H1 (cell line): ENCODE measurements at regions not wholly inside any gene's neighbourhood (a gene's known extent, or its start where the extent isn't known, plus 50 kb on each side); places are given as distances from the start of the nearest gene placed in this dataset.

Experiments
- CTCF ChIA-PET: fragments of 300-600 bp; sonication (Branson Sonifier 250); formaldehyde crosslinking; loops from one replicate; lab custom pipeline; 2021; ENCODE audit not compliant: partially characterized antibody; lab: Charles Lee
- POLR2A ChIA-PET: fragments of 300-600 bp; sonication (Branson Sonifier 250); formaldehyde crosslinking; loops from one replicate; lab custom pipeline; 2021; ENCODE audit warnings: inconsistent platforms; ENCODE audit not compliant: partially characterized antibody; lab: Charles Lee
- DNase-seq, 2 experiments: peaks; one replicate each; pipeline versions ENCODE4 v3.0.0 to v3.0.0-alpha.2; 2010 to 2022; ENCODE audit warnings: low spot score in 2 of 2, low read depth in 1 of 2, mixed read lengths in 1 of 2
- FAIRE-seq: peaks from 2 replicates; lab custom pipeline; 2011; peaks lifted over from hg19 to GRCh38; lab: Jason Lieb, UNC
- H2AFZ ChIP-seq: 2 replicates; pipeline ENCODE4 v1.8.1; 2012; ENCODE audit warnings: low read length, inconsistent platforms
- H2AK5ac ChIP-seq: 2 replicates; pipeline ENCODE4 v1.6.1; 2013; ENCODE audit warnings: low read depth, low read length
- H2BK120ac ChIP-seq: replicated peaks from 2 replicates; pipeline ENCODE3; 2013; ENCODE audit warnings: low read depth, low read length, inconsistent platforms
- H2BK12ac ChIP-seq: 2 replicates; pipeline ENCODE4 v1.6.1; 2013; ENCODE audit warnings: low read depth, low read length
- H2BK15ac ChIP-seq: 2 replicates; pipeline ENCODE4 v1.6.1; 2013; ENCODE audit warnings: low read length
- H2BK20ac ChIP-seq: 2 replicates; pipeline ENCODE4 v1.6.1; 2013; ENCODE audit warnings: low read length
- H2BK5ac ChIP-seq: 2 replicates; pipeline ENCODE4 v1.6.1; 2013; ENCODE audit warnings: low read depth, low read length
- H3K14ac ChIP-seq: 2 replicates; pipeline ENCODE4 v1.6.1; 2013; ENCODE audit warnings: inconsistent platforms; ENCODE audit not compliant: insufficient read length
- H3K18ac ChIP-seq: 2 replicates; pipeline ENCODE4 v1.6.1; 2013; ENCODE audit warnings: low read length; ENCODE audit errors: extremely low read depth
- H3K23ac ChIP-seq: 2 replicates; pipeline ENCODE4 v1.6.1; 2013; ENCODE audit warnings: inconsistent platforms; ENCODE audit not compliant: insufficient read length
- H3K23me2 ChIP-seq: 2 replicates; pipeline ENCODE4 v1.6.1; 2013; ENCODE audit warnings: low read depth, low read length
- H3K27ac ChIP-seq: 2 replicates; pipeline ENCODE4 v1.6.1; 2011; ENCODE audit warnings: low read depth, low read length, inconsistent platforms
- H3K27me3 ChIP-seq, 4 experiments: replicated peaks in 1 of 4; 1 replicate in 1 of 4; 2 replicates in 3 of 4; pipeline versions ENCODE4 v1.6.1 to v1.8.1; 2011 to 2013; ENCODE audit warnings: low read length in 3 of 4, mild to moderate bottlenecking in 3 of 4, inconsistent platforms in 2 of 4, mixed read lengths in 2 of 4, moderate library complexity in 1 of 4; ENCODE audit not compliant: control insufficient read depth in 3 of 4, insufficient read depth in 3 of 4; ENCODE audit errors: extremely low read depth in 1 of 4
- H3K36me3 ChIP-seq, 4 experiments: 2 replicates each; pipeline versions ENCODE4 v1.6.1 to v1.8.1; 2011 to 2013; ENCODE audit warnings: mild to moderate bottlenecking in 4 of 4, low read length in 3 of 4, moderate library complexity in 2 of 4, control low read depth in 1 of 4, inconsistent platforms in 1 of 4; ENCODE audit not compliant: insufficient read depth in 4 of 4, control insufficient read depth in 2 of 4
- H3K4ac ChIP-seq: replicated peaks from 2 replicates; pipeline ENCODE3; 2013; ENCODE audit warnings: low read length, low read depth, mixed read lengths, inconsistent platforms; ENCODE audit not compliant: insufficient read length
- H3K4me1 ChIP-seq, 4 experiments: replicated peaks in 1 of 4; 1 replicate in 1 of 4; 2 replicates in 3 of 4; pipeline versions ENCODE4 v1.6.1 to v1.8.1; 2011 to 2013; ENCODE audit warnings: low read length in 3 of 4, inconsistent platforms in 2 of 4, mixed read lengths in 1 of 4; ENCODE audit not compliant: insufficient read depth in 4 of 4, control insufficient read depth in 3 of 4
- H3K4me2 ChIP-seq, 2 experiments: 2 replicates each; pipeline versions ENCODE4 v1.6.1 to v1.8.1; 2011 to 2013; ENCODE audit warnings: low read depth in 2 of 2, low read length in 2 of 2, control low read depth in 1 of 2, inconsistent platforms in 1 of 2, mild to moderate bottlenecking in 1 of 2; ENCODE audit not compliant: insufficient read depth in 1 of 2
- H3K4me3 ChIP-seq, 4 experiments: fragments of 200-600, 300-600 bp in 1 of 4; sonication (generic), shearing (Covaris generic), sonication (Bioruptor Twin) in 1 of 4; 2 replicates each; pipeline versions ENCODE4 v1.5.1 to v1.8.1; 2011 to 2016; ENCODE audit warnings: low read length in 4 of 4, low read depth in 3 of 4, control low read depth in 2 of 4, inconsistent platforms in 2 of 4, mild to moderate bottlenecking in 2 of 4, mixed read lengths in 1 of 4, moderate library complexity in 1 of 4; ENCODE audit not compliant: insufficient read depth in 2 of 4; ENCODE audit errors: extremely low read depth in 1 of 4
- H3K56ac ChIP-seq: replicated peaks from 2 replicates; pipeline ENCODE3; 2013; ENCODE audit warnings: low read depth, mild to moderate bottlenecking, mixed read lengths, low read length, inconsistent platforms; ENCODE audit not compliant: insufficient read length
- H3K79me1 ChIP-seq: 2 replicates; pipeline ENCODE4 v1.6.1; 2013; ENCODE audit warnings: low read depth, low read length, control low read depth
- H3K79me2 ChIP-seq, 2 experiments: 2 replicates each; pipeline versions ENCODE4 v1.6.1 to v1.8.1; 2012 to 2013; ENCODE audit warnings: low read length in 2 of 2, mild to moderate bottlenecking in 2 of 2, inconsistent platforms in 1 of 2; ENCODE audit not compliant: insufficient read depth in 2 of 2, control insufficient read depth in 1 of 2
- H3K9ac ChIP-seq, 4 experiments: replicated peaks in 1 of 4; 1 replicate in 1 of 4; 2 replicates in 3 of 4; pipeline versions ENCODE4 v1.6.1 to v1.8.1; 2011 to 2013; ENCODE audit warnings: low read depth in 3 of 4, low read length in 3 of 4, control low read depth in 2 of 4, mild to moderate bottlenecking in 2 of 4, moderate library complexity in 2 of 4, inconsistent platforms in 1 of 4; ENCODE audit errors: extremely low read depth in 1 of 4
- H3K9me3 ChIP-seq, 2 experiments: 2 replicates each; pipeline versions ENCODE4 v1.6.1 to v1.8.1; 2012 to 2013; ENCODE audit warnings: mild to moderate bottlenecking in 2 of 2, moderate library complexity in 2 of 2, control low read depth in 1 of 2, inconsistent platforms in 1 of 2, low read depth in 1 of 2, low read length in 1 of 2, mixed read lengths in 1 of 2; ENCODE audit not compliant: insufficient read depth in 2 of 2
- H4K20me1 ChIP-seq, 2 experiments: replicated peaks in 1 of 2; 2 replicates each; pipeline versions ENCODE3 to v1.8.1; 2011 to 2013; ENCODE audit warnings: inconsistent platforms in 2 of 2, low read length in 2 of 2, mild to moderate bottlenecking in 1 of 2; ENCODE audit not compliant: insufficient read depth in 2 of 2, control insufficient read depth in 1 of 2
- H4K5ac ChIP-seq: 2 replicates; pipeline ENCODE4 v1.6.1; 2013; ENCODE audit warnings: low read length, low read depth, mixed read lengths, inconsistent platforms; ENCODE audit not compliant: insufficient read length
- H4K8ac ChIP-seq: 2 replicates; pipeline ENCODE4 v1.8.0; 2013; ENCODE audit warnings: mild to moderate bottlenecking, moderate library complexity, low read length, inconsistent platforms; ENCODE audit not compliant: insufficient read depth; ENCODE audit errors: extremely low read depth
- H4K91ac ChIP-seq: replicated peaks from 2 replicates; pipeline ENCODE3; 2013; ENCODE audit warnings: low read length, mixed read lengths, inconsistent platforms; ENCODE audit not compliant: insufficient read length
- ASH2L ChIP-seq: fragments of 200-600, 300-600 bp; sonication (generic); IDR thresholded peaks from one replicate; pipeline ENCODE4 v1.7.1; 2017; ENCODE audit warnings: low read length
- BRCA1 ChIP-seq: IDR thresholded peaks from 2 replicates; pipeline ENCODE4 v1.6.1; 2012; ENCODE audit warnings: low read depth, low read length, improper control_type of control experiment
- CBX8 ChIP-seq: fragments of 300-800, 300-1000 bp; sonication (generic); IDR thresholded peaks from 2 replicates; pipeline ENCODE4 v1.7.1; 2016; ENCODE audit warnings: low read depth, low read length, borderline replicate concordance
- EP300 ChIP-seq, 2 experiments: IDR thresholded peaks; 1 replicate in 1 of 2; 2 replicates in 1 of 2; pipeline ENCODE4 v1.6.1; 2011 to 2012; ENCODE audit warnings: low read depth in 2 of 2, low read length in 2 of 2, mild to moderate bottlenecking in 2 of 2, borderline replicate concordance in 1 of 2, inconsistent platforms in 1 of 2, moderate library complexity in 1 of 2
- KDM1A ChIP-seq: fragments of 200-600, 300-600 bp; sonication (generic); IDR thresholded peaks from 2 replicates; pipeline ENCODE4 v1.7.1; 2016; ENCODE audit warnings: mild to moderate bottlenecking, low read length, borderline replicate concordance
- NANOG ChIP-seq: IDR thresholded peaks from 2 replicates; pipeline ENCODE4 v1.6.1; 2011; ENCODE audit warnings: low read length, low read depth, mild to moderate bottlenecking, inconsistent platforms; ENCODE audit not compliant: insufficient read depth, poor library complexity, severe bottlenecking
- POLR2A ChIP-seq, 2 experiments: IDR thresholded peaks; 1 replicate in 1 of 2; 2 replicates in 1 of 2; pipeline ENCODE4 v1.6.1; 2011; ENCODE audit warnings: low read depth in 2 of 2, low read length in 2 of 2, mild to moderate bottlenecking in 2 of 2; ENCODE audit errors: control extremely low read depth in 1 of 2
- POU5F1 ChIP-seq: IDR thresholded peaks from 2 replicates; pipeline ENCODE4 v1.6.1; 2011; ENCODE audit warnings: low read depth, mild to moderate bottlenecking, low read length, moderate library complexity
- RBBP5 ChIP-seq: IDR thresholded peaks from 2 replicates; pipeline ENCODE4 v1.7.1; 2012; ENCODE audit warnings: low read depth, mild to moderate bottlenecking, inconsistent platforms, low read length, moderate library complexity, borderline replicate concordance
- SIRT6 ChIP-seq: IDR thresholded peaks from one replicate; pipeline ENCODE4 v1.7.1; 2012; ENCODE audit warnings: low read length, inconsistent platforms
- TAF1 ChIP-seq: IDR thresholded peaks from 2 replicates; pipeline ENCODE4 v1.6.1; 2011; ENCODE audit warnings: mild to moderate bottlenecking, low read depth, low read length
- TAF7 ChIP-seq: optimal IDR thresholded peaks from 2 replicates; pipeline ENCODE3; 2011; ENCODE audit warnings: low read depth, mild to moderate bottlenecking, inconsistent platforms, low read length, moderate library complexity, borderline replicate concordance
- TBP ChIP-seq: IDR thresholded peaks from 2 replicates; pipeline ENCODE4 v1.6.1; 2011; ENCODE audit warnings: low read depth, low read length, improper control_type of control experiment
- TCF12 ChIP-seq: IDR thresholded peaks from 2 replicates; pipeline ENCODE4 v1.6.1; 2011; ENCODE audit warnings: low read depth, mild to moderate bottlenecking, low read length
- YY1 ChIP-seq: IDR thresholded peaks from 2 replicates; pipeline ENCODE4 v1.6.1; 2011; ENCODE audit warnings: low read depth, mild to moderate bottlenecking, low read length
- WGBS, 2 experiments: shearing (Covaris generic) in 1 of 2; methylation state at CpG; one replicate each; pipeline versions ENCODE4 v1.1.6 to v1.1.7; 2013 to 2015; ENCODE audit warnings: low lambda C conversion rate in 2 of 2, mixed read lengths in 2 of 2, inconsistent platforms in 1 of 2, low coverage in 1 of 2, missing lambda C conversion rate in 1 of 2; ENCODE audit not compliant: insufficient replicate concordance in 2 of 2, insufficient coverage in 1 of 2, insufficient read length in 1 of 2; ENCODE audit errors: extremely low coverage in 1 of 2, missing lambda C conversion rate in 1 of 2; 5-methylcytosine and 5-hydroxymethylcytosine counted together
- TF ChIP-seq, protein P1 (sequence below): IDR thresholded peaks from 2 replicates; pipeline ENCODE4 v1.6.1; 2011; ENCODE audit warnings: low read depth, mild to moderate bottlenecking, low read length; ENCODE audit not compliant: insufficient read depth

DNA sequence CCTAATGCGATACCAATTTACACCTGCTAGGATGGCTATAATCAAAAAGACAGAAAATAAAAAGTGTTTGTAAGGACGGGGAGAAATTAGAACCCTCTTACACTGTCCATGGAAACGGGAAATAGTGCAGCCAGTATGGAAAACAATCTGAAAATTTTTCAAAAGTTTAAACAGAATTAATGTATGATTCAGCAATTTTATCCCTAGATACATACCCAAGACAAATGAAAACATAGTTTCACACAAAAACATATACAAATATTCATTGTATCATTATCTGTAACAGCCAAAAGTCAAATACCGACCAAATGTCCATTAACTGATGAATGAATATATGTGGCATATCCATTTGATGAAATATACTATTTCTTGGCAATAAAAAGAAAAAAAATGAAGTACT, 313.5 kb upstream of the GYPC start:
- H3K79me1 ChIP-seq, result no peaks in the 10 kb centered on the region
- ChIA-PET CTCF (no interaction called here), POLR2A (no interaction called here)
- no peaks in the 10 kb centered on the region for H3K4me1 ChIP-seq
- no peak overlapping the region for H3K14ac ChIP-seq
- H4K20me1 ChIP-seq, result no peaks in the 10 kb centered on the region
- no peak for DNase-seq
- H2BK20ac ChIP-seq, result no peak overlapping the region
- H3K27ac ChIP-seq, result no peak overlapping the region
- WGBS, 2 experiments, result 93% methylated on average over 4 of the region's 4 CpGs; no CpG with 5 or more reads in 1 of the 2 experiments
- H3K56ac ChIP-seq, result no peak overlapping the region
- no peaks in the 10 kb centered on the region for H3K9me3 ChIP-seq
- no peaks in the 10 kb centered on the region for H3K27me3 ChIP-seq
- no peak overlapping the region for H3K9ac ChIP-seq
- H2BK15ac ChIP-seq, result no peak overlapping the region
- H3K18ac ChIP-seq, result no peak overlapping the region
- H3K23me2 ChIP-seq, result no peaks in the 10 kb centered on the region
- FAIRE-seq, result no peak
- no peaks in the 10 kb centered on the region for H3K79me2 ChIP-seq
- no peak overlapping the region for H2BK5ac ChIP-seq
- H4K91ac ChIP-seq, result no peak overlapping the region
- H3K4ac ChIP-seq, result no peak overlapping the region
- H3K4me3 ChIP-seq, result no peak overlapping the region
- no peak overlapping the region for H2AFZ ChIP-seq
- H2BK120ac ChIP-seq, result no peak overlapping the region
- no peak overlapping the region for H4K5ac ChIP-seq
- no peak overlapping the region for H3K23ac ChIP-seq
- no peak overlapping the region for H3K4me2 ChIP-seq
- no peak overlapping the region for H4K8ac ChIP-seq
- no peak overlapping the region for H2BK12ac ChIP-seq
- no peaks in the 10 kb centered on the region for H3K36me3 ChIP-seq
- no peak overlapping the region for H2AK5ac ChIP-seq
- no peak for TF ChIP-seq YY1
- TF ChIP-seq POU5F1, result no peak
- TF ChIP-seq TAF1, result no peak
- no peak for TF ChIP-seq POLR2A (IDR thresholded peaks at IDR 0.05; ENCODE audit: control extremely low read depth in 1 of 2, low read depth in 2 of 2, low read length in 2 of 2)
- no peak for TF ChIP-seq CBX8
- no peak for TF ChIP-seq EP300 (IDR thresholded peaks at IDR 0.05; ENCODE audit: borderline replicate concordance in 1 of 2, low read depth in 2 of 2, low read length in 2 of 2)
- TF ChIP-seq ASH2L, result no peak
- TF ChIP-seq, protein P1, sequence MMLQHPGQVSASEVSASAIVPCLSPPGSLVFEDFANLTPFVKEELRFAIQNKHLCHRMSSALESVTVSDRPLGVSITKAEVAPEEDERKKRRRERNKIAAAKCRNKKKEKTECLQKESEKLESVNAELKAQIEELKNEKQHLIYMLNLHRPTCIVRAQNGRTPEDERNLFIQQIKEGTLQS, result no peak
- TF ChIP-seq NANOG, result no peak
- TF ChIP-seq TBP, result no peak
- TF ChIP-seq BRCA1, result no peak
- TF ChIP-seq KDM1A, result no peak
- TF ChIP-seq TCF12, result no peak
- no peak for TF ChIP-seq SIRT6
- no peak for TF ChIP-seq RBBP5
- no peak for TF ChIP-seq TAF7
